Mesothelial cell of epicardium (in vitro differentiated cells): ENCODE measurements at regions not wholly inside any gene's neighbourhood (a gene's known extent, or its start where the extent isn't known, plus 50 kb on each side); places are given as distances from the start of the nearest gene placed in this dataset.

Experiments used
- DNase-seq, 2 experiments: peaks; one replicate each; pipeline ENCODE4 v3.0.0; 2021; ENCODE audit warnings: low spot score in 2 of 2; ENCODE audit not compliant: unreplicated experiment in 2 of 2
- H3K27ac Mint-ChIP-seq: 2 replicates; pipeline ENCODE4 v1.8.0; 2021; ENCODE audit warnings: mixed read lengths
- H3K27me3 Mint-ChIP-seq: 2 replicates; pipeline ENCODE4 v1.8.0; 2021; ENCODE audit warnings: low read depth, mixed read lengths
- H3K36me3 Mint-ChIP-seq: 2 replicates; pipeline ENCODE4 v1.8.0; 2021; ENCODE audit warnings: mixed read lengths
- H3K4me1 Mint-ChIP-seq: 2 replicates; pipeline ENCODE4 v1.8.0; 2021; ENCODE audit warnings: mixed read lengths
- H3K4me3 Mint-ChIP-seq: 2 replicates; pipeline ENCODE4 v1.8.0; 2021; ENCODE audit warnings: mild to moderate bottlenecking, moderate library complexity, mixed read lengths
- H3K9me3 Mint-ChIP-seq: 2 replicates; pipeline ENCODE4 v1.8.0; 2021; ENCODE audit warnings: mixed read lengths
- TF ChIP-seq, protein P1 (sequence below): fragments of 200-600 bp; sonication (generic); IDR thresholded peaks from one replicate; pipeline ENCODE4 v1.5.0; 2021; ENCODE audit warnings: antibody characterized with exemption; ENCODE audit not compliant: unreplicated experiment

GRCh38 chr4:159018062-159018629 is 84.7 kb upstream of the RAPGEF2 start:
- Mint-ChIP-seq H3K4me3 (no peak overlapping the region), H3K36me3 (no peaks in the 10 kb centered on the region), H3K9me3 (no peaks in the 10 kb centered on the region), H3K27me3 (no peaks in the 10 kb centered on the region), H3K4me1 (peaks cover 14% of the 10 kb centered on the region), H3K27ac (no peak overlapping the region)
- TF ChIP-seq, protein P1, sequence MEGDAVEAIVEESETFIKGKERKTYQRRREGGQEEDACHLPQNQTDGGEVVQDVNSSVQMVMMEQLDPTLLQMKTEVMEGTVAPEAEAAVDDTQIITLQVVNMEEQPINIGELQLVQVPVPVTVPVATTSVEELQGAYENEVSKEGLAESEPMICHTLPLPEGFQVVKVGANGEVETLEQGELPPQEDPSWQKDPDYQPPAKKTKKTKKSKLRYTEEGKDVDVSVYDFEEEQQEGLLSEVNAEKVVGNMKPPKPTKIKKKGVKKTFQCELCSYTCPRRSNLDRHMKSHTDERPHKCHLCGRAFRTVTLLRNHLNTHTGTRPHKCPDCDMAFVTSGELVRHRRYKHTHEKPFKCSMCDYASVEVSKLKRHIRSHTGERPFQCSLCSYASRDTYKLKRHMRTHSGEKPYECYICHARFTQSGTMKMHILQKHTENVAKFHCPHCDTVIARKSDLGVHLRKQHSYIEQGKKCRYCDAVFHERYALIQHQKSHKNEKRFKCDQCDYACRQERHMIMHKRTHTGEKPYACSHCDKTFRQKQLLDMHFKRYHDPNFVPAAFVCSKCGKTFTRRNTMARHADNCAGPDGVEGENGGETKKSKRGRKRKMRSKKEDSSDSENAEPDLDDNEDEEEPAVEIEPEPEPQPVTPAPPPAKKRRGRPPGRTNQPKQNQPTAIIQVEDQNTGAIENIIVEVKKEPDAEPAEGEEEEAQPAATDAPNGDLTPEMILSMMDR: no peak
- no peak for DNase-seq

GRCh38 chr4:159019356-159019755 is 83.5 kb upstream of the RAPGEF2 start:
- H3K4me1 Mint-ChIP-seq: peaks cover 14% of the 10 kb centered on the region
- no peaks in the 10 kb centered on the region for H3K36me3 Mint-ChIP-seq
- no peak for DNase-seq
- TF ChIP-seq, protein P1: no peak
- no peaks in the 10 kb centered on the region for H3K27me3 Mint-ChIP-seq
- H3K9me3 Mint-ChIP-seq: no peaks in the 10 kb centered on the region
- H3K4me3 Mint-ChIP-seq: no peak overlapping the region
- H3K27ac Mint-ChIP-seq: no peak overlapping the region

DNA sequence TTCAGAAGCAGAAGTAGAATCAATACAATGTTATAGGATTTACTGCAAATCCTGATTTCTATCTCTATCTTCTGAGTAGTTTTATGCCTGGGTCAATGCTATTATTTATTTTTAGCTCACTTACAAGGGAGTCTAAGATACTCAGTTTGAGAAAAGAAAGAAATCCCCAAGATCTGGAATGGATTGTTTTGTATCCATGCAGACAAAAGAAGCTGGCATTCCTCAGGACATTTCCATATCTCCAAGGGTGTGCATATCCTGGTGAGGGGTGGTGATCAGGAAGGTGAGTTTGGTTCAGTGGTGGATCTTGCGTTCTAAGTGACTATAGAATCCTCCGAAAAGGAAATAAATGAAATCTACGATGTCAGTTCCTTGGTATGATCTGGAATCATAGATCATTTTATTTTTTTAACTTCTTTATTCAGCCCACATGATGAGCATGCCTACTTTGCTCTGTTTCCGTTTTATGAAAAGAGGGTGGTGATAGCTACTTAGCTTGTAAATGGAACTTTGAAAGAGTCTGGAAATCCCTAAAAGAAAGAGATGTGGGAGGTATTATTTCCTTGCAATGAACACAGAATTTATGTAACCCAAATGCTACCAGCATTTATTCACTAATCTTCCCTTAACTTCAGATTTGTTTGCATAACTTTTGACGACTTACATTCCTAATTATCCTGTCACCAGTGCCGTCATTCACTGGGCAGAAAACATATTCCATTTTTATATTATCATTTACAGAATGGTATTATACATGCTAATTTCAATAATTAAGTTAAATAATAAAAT is 81.1 kb upstream of the RAPGEF2 start:
- H3K4me3 Mint-ChIP-seq: no peak overlapping the region
- no peak overlapping the region for H3K27ac Mint-ChIP-seq

GRCh38 chr4:159023741-159024140 is 79.1 kb upstream of the RAPGEF2 start:
- no peaks in the 10 kb centered on the region for H3K36me3 Mint-ChIP-seq
- TF ChIP-seq, protein P1: no peak
- H3K4me3 Mint-ChIP-seq: no peak overlapping the region
- H3K4me1 Mint-ChIP-seq: peaks cover 5% of the 10 kb centered on the region
- no peaks in the 10 kb centered on the region for H3K27me3 Mint-ChIP-seq
- no peak overlapping the region for H3K27ac Mint-ChIP-seq
- no peak for DNase-seq
- no peaks in the 10 kb centered on the region for H3K9me3 Mint-ChIP-seq

More for the DNA sequence above, 81.1 kb upstream of the RAPGEF2 start:
- Mint-ChIP-seq H3K4me1 (peaks cover 7% of the 10 kb centered on the region), H3K36me3 (no peaks in the 10 kb centered on the region), H3K27me3 (no peaks in the 10 kb centered on the region), H3K9me3 (no peaks in the 10 kb centered on the region)
- DNase-seq: no peak
- TF ChIP-seq, protein P1: no peak

GRCh38 chr4:159024266-159024665 is 78.6 kb upstream of the RAPGEF2 start:
- Mint-ChIP-seq H3K4me3 (no peak overlapping the region), H3K9me3 (no peaks in the 10 kb centered on the region), H3K27me3 (no peaks in the 10 kb centered on the region), H3K4me1 (peaks cover 5% of the 10 kb centered on the region), H3K36me3 (no peaks in the 10 kb centered on the region), H3K27ac (no peak overlapping the region)
- TF ChIP-seq, protein P1: no peak
- DNase-seq: no peak
